ENCODE measurements at regions not wholly inside any gene's neighbourhood (a gene's known extent, or its start where the extent isn't known, plus 50 kb on each side); places are given as distances from the start of the nearest gene placed in this dataset.

GRCh38 chr5:43851741-43852140 lies 248.8 kb downstream of the NNT start:
- BruUV-seq (replicated peaks) = no TSS peak
- Histone ChIP-seq H3K4me3 (ENCODE audit: low read depth in 2 of 2, low read length in 2 of 2) (no peak overlapping the region), H3K27ac (ENCODE audit: low read length) (no peak overlapping the region), H3K36me3 (ENCODE audit: control insufficient read depth, insufficient read depth, low read length) (no peaks in the 10 kb centered on the region), H3K9me3 (ENCODE audit: control insufficient read depth, insufficient read depth, low read depth, low read length) (no peaks in the 10 kb centered on the region), H3K4me1 (ENCODE audit: control insufficient read depth, insufficient read depth, low read length) (no peaks in the 10 kb centered on the region), H3K27me3 (ENCODE audit: control insufficient read depth, insufficient read depth, low read length) (no peaks in the 10 kb centered on the region)
- ATAC-seq = no peak
- intact Hi-C loops (cut with micrococcal nuclease; ENCODE audit: unreplicated experiment) (no loop called here), in situ Hi-C loops (cut with HindIII; ENCODE audit: low pct_unique_long_range_greater_than_20kb, low sequenced_read_pairs) (no loop called here)
- ChIA-PET POLR2A (no interaction called here), CTCF (no interaction called here)
- DNase-seq (ENCODE audit: low read depth, low spot score) = no peak
- no peak for TF ChIP-seq SIN3A (IDR thresholded peaks at IDR 0.05; ENCODE audit: borderline replicate concordance, insufficient read depth, low read depth, low read length)
- no peak for TF ChIP-seq CTCF (IDR thresholded peaks at IDR 0.05)
- TF ChIP-seq, protein P1, sequence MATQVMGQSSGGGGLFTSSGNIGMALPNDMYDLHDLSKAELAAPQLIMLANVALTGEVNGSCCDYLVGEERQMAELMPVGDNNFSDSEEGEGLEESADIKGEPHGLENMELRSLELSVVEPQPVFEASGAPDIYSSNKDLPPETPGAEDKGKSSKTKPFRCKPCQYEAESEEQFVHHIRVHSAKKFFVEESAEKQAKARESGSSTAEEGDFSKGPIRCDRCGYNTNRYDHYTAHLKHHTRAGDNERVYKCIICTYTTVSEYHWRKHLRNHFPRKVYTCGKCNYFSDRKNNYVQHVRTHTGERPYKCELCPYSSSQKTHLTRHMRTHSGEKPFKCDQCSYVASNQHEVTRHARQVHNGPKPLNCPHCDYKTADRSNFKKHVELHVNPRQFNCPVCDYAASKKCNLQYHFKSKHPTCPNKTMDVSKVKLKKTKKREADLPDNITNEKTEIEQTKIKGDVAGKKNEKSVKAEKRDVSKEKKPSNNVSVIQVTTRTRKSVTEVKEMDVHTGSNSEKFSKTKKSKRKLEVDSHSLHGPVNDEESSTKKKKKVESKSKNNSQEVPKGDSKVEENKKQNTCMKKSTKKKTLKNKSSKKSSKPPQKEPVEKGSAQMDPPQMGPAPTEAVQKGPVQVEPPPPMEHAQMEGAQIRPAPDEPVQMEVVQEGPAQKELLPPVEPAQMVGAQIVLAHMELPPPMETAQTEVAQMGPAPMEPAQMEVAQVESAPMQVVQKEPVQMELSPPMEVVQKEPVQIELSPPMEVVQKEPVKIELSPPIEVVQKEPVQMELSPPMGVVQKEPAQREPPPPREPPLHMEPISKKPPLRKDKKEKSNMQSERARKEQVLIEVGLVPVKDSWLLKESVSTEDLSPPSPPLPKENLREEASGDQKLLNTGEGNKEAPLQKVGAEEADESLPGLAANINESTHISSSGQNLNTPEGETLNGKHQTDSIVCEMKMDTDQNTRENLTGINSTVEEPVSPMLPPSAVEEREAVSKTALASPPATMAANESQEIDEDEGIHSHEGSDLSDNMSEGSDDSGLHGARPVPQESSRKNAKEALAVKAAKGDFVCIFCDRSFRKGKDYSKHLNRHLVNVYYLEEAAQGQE (IDR thresholded peaks at IDR 0.05; ENCODE audit: insufficient read depth in 1 of 2, low read depth in 2 of 2, low read length in 1 of 2) = no peak
- no peak for TF ChIP-seq TCF7L2 (IDR thresholded peaks at IDR 0.05; ENCODE audit: low read depth, low read length)
- TF ChIP-seq POLR2AphosphoS5 (IDR thresholded peaks at IDR 0.05; ENCODE audit: low read depth, low read length) = no peak

DNA sequence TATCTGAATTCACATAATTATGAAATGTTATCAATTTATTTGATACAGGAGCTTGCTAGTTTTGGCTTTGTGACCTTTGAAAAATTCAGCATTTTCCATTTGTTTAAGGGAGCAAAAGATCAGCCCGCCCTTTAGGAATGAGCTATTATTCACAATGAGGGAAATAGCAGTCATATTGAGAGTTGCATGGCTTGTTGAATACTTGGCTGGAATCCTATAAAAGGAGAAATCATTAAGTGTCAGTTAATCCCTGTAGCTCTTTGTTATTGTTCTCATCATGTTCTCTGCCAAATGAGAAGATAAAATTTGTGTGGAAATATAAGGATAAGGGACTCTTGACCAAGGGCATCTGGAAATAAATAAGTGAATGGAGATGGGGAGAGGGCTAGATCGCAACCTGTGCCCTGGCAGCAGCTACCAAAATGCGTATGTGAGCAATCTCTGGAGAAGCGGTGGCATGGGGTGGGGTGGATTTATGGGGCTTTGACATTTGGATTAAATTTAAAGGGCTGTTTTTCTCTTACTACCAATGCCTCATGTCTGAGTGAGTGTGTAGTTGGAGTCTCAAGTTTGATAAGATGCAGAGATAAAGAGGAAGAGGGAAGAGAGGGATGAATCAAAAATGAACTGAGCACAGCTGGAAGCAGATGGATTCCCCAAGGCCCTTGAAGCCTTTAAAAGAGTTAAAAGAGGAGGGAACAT lies 237.6 kb downstream of the NNT start:
- POLR2A ChIA-PET = no interaction called here

More for the DNA sequence above, 237.6 kb downstream of the NNT start:
- DNase-seq (ENCODE audit: low read depth, low spot score) (no peak), ATAC-seq (no peak)
- in situ Hi-C loops (cut with HindIII; ENCODE audit: low pct_unique_long_range_greater_than_20kb, low sequenced_read_pairs) = no loop called here
- Histone ChIP-seq H3K27me3 (ENCODE audit: control insufficient read depth, insufficient read depth, low read length) (no peaks in the 10 kb centered on the region), H3K27ac (ENCODE audit: low read length) (no peak overlapping the region), H3K36me3 (ENCODE audit: control insufficient read depth, insufficient read depth, low read length) (no peaks in the 10 kb centered on the region), H3K4me3 (ENCODE audit: low read depth in 2 of 2, low read length in 2 of 2) (no peak overlapping the region), H3K4me1 (ENCODE audit: control insufficient read depth, insufficient read depth, low read length) (no peaks in the 10 kb centered on the region), H3K9me3 (ENCODE audit: control insufficient read depth, insufficient read depth, low read depth, low read length) (no peaks in the 10 kb centered on the region)
- intact Hi-C loops (cut with micrococcal nuclease; ENCODE audit: unreplicated experiment) = no loop called here
- no peak for TF ChIP-seq SIN3A (IDR thresholded peaks at IDR 0.05; ENCODE audit: borderline replicate concordance, insufficient read depth, low read depth, low read length)
- TF ChIP-seq TCF7L2 (IDR thresholded peaks at IDR 0.05; ENCODE audit: low read depth, low read length) = no peak
- no peak for TF ChIP-seq CTCF (IDR thresholded peaks at IDR 0.05)
- TF ChIP-seq, protein P1 (IDR thresholded peaks at IDR 0.05; ENCODE audit: insufficient read depth in 1 of 2, low read depth in 2 of 2, low read length in 1 of 2) = no peak
- TF ChIP-seq POLR2AphosphoS5 (IDR thresholded peaks at IDR 0.05; ENCODE audit: low read depth, low read length) = no peak
- CTCF ChIA-PET = no interaction called here
- no TSS peak for BruUV-seq (replicated peaks)
